GM03348 (cell line): ENCODE measurements at regions not wholly inside any gene's neighbourhood (a gene's known extent, or its start where the extent isn't known, plus 50 kb on each side); places are given as distances from the start of the nearest gene placed in this dataset.

Experiments
- DNase-seq: peaks from one replicate; pipeline ENCODE4 v3.0.0; 2012; ENCODE audit warnings: low spot score

- DNase-seq, result no peak
Measured at GRCh38 chr2:205937211-205937610, 148.8 kb downstream of the INO80D start.

DNA sequence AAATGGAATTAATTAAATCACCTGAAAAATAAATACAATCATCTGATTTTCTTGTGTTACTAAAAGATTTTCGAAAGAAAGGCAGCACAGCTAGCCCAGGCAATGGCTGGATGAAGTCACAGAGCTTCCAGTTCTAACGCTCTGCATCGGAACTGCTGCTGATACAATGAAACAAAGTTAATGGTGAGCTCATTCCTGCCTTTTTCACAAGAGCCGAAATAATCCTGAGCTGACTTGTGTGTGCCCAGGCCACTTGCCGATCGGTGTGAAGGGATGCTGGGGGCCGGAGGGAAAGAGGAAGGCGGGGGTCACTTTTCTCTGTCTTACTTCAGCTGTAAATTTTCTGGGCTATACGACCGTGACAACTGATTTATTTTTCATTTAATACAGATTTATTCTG lies 149.5 kb downstream of the INO80D start:
- DNase-seq, result peak; percentile 37

DNA sequence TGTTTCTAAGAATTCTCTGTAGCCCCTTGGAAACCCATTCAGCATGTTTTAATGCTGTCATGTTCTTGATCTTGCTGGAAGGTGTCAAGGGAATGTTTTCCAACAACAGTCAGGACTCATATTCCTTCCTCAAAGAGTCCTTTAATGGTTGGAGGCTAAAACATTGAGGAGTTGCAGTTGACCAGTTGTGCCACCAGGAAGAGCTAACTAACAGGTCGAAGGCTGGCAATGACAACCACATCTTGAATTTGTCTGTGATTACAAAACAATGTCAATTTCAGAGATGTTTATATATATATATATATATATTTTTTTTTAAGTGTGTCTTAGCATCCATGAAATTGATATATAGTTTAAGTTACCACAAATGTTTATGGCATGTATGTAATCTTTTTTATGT lies 151.5 kb downstream of the INO80D start:
- DNase-seq, result no peak

DNA sequence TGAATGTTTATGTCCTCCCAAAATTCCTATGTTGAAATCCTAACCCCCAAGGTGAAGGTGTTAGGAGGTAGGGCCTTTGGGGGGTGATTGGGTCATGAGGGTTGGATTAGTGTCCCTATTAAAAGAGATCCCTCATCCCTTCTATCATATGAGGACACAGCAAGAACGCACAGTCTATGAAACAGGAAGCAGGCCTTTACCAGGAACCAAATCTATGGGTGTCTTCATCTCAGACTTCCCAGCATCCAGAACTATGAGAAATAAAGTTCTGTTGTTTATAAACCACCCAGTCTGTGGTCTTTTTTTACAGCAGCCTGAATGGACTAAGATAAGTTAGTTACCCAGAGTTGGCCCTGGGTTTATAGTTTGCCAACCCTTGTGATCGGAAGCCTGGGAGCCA lies 153.1 kb downstream of the INO80D start:
- DNase-seq, result no peak

DNA sequence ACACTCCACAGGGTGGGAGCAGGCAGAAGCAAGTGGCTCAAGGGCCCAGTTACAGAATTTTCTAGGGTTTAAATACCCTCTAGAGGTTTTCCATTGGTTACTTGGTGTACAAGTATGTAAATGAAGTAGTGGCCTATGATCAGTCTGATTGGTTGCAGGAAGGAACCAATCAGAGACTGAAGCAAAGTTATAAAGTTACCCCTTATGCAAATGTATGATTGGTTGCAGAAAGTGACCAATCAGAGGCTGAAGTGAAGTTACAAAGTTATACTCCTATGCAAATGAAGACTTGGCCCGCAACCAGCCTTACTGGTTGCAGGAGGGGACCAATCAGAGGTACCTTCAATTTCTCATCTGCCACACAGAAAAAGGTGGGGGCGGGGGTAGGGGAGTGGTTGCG lies 154.6 kb downstream of the INO80D start:
- no peak for DNase-seq

DNA sequence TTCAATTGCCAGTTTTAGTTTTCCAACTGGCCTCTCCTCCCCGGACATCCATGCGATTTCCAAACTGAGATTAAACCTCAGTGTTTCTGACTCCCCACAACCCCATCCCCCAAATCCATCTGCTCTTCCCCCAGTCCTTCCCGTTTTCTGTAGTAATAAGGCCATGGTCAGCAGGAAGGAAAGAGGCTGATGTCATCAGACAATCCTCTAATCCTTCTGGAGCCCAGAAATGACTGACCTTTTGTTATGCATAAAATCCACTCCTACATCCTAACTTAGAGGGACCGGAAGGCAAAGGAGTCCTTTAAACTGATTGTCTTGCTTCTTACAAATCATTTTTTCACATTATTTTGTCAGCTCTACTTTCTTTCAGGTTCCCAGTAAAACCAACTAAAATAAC lies 155.8 kb downstream of the INO80D start:
- DNase-seq, result no peak

- DNase-seq, result no peak
Measured at GRCh38 chr2:205929246-205929942, 156.6 kb downstream of the INO80D start.

DNA sequence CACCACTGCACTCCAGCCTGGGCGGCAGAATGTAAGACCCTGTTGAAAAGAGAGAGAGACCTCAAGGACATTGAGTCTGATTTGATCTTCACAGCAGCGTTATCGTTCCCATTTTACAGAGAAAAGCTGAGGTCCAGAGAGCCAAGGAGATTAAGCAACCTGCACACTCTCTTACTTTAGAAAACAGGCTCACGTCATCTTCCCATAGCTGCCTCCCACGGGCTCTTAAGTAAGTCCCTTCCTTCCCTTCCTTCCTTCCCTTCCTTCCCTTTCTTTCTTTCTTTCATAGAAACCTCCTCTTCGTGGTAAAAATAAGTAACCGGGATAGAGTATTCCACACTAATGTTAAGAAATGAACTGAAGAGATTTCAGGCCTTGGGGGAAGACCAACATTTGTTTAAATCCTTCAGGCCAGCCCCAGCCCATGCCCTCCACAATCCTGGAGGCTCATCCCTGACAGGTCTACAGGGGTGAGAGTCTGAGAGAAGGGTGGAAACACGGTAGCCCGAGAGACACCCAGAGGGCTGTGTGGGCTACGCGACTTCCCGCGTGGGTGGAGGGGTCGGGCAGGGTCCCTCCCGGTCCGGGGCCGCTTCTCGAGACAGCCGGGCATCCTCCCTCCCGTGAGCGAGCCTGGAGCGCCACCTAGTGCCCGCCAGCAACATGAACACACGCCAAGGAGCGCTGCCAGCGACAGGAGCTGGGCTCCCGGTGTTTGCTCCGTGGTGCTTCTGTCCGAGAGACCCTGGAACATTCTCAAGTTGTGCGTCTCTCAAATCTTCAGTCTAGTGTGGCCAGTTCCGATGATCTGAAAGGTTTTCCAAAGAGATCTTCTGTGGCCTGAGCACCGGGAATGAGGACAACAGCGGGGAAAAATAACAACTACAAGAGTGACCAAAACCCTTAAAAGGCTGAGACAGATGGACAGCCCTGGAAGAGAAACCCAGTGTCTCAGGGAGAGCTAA lies 160.3 kb downstream of the INO80D start:
- DNase-seq, result peak; percentile 91

DNA sequence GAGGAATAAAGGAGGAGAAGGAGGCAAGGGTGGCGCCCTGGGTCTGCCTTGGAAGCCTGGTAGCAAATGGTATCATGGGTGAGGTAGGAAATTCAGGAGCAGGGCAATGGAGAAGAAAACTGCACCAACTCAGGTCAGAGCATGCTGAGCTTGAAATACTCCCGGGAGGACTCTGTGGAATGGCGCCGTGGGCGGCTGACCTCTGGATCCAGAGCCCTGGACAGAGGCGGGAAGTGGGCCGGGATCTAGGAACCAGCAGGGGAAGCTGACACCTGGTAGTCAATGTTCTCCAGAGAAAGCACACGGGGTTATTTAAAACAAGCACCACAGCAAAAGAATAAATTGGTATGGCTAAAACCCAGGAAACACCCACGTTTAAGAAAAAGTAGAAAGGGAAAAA lies 161.3 kb downstream of the INO80D start:
- DNase-seq, result no peak

- DNase-seq, result no peak
Measured at GRCh38 chr2:205915130-205915524, 170.8 kb downstream of the INO80D start.

DNA sequence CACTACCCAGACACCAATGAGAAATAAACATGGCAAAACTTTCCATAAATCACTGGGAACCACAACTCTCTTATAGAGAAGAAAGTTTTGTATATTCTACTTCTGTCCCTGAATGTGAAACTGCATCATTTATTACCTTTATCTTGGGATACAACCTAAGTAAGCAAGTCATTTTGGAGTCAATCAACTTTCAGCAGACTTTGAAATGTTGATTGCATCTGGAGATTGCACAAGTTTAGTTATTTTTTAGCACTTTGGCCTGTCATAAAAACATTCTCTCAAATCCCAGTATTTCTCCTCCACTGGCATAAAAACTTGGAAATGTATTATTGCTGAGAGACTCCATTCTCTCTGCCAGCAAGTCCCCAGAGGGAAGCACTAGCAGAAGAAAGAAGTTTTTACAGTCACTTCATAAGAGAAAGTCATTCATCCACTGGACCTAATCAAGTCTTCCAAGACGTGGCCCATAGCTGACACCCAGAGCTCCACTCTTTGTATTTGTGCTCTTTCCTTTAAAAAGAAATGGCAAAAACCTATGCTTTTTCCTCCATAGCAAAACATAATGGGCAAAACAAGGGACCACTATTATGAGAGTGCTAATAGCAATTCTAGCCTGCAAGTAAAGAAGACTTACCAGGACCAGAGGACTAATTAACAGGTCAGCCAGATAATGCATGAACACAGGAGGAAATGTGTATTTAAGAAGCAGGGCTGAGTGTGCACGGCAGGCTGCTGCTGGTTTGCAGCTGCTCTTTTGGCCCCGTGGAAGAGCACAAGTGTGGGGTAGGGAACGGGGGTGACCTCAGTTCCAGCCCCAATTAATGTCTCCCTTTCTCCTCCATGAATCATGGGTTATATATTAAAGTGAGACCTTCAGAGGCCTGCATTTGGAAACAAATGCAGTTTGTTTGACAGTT lies 171.5 kb downstream of the INO80D start:
- no peak for DNase-seq

GRCh38 chr2:205913668-205914067 lies 172.3 kb downstream of the INO80D start:
- no peak for DNase-seq

DNA sequence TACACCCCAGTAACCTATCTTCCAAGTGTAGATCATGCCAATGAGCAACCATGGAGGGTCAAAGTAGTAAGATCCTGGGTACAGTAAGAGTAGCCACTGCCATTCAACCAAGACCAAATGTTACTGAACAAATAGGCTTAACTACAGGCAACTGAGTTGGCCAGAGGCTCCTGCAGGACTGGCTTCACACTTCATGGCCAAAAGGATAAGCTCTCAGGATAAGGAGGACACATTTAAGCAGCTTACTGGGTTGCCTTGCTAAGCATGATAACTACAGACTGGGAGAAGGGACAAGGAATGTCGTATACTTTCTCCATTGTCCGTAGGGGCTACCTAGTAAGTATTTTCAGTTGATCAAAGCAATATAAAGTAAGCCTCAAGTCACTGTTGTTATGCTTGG lies 174.7 kb downstream of the INO80D start:
- no peak for DNase-seq

- DNase-seq, result no peak
Measured at GRCh38 chr2:205909184-205909572, 176.8 kb downstream of the INO80D start.

DNA sequence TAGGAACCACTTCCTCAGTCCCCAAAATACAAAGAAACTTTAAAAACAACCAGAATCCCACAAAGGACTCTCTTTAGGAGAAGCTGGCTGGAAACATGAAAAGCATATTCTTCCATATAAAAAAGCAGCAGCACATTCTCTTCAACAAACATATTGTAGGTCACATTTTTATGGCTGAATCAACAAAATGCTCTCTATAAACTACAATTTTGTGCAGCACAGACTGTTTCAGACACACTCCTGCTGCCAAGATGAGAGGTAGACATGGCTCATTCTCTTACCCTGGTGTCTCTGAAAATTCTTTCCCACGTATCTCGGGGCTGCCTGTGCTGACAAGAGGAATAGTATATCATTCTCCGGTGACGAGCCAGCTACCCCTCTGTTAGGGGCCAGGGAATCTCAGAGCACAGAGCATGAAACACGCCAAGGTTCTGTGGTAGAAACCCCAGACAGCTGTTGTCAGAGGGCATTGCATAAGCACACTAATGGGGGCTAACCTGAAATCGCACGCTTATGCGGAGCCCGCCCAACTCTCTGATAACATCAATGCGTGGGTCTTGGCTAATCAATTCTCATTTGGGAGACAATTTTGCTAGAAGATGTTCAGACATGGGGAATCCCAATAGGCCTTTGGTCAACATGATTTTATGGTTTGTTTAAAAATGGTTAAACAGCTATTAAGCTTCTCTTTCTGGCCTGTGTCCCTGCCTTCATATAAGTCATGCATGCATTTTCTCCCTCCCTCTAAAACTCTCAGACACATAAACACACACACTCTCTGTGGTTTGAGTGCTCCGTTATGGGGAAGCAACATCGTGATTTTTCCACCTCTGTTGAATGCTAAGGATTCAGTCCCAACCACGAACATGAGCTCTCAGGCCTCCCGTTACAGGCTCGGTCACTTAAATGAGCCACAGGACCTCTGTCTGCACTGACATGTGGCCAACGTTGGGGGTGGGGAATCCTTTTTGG lies 177.5 kb downstream of the INO80D start:
- DNase-seq, result no peak

- DNase-seq, result no peak
Measured at GRCh38 chr2:205906419-205906818, 179.6 kb downstream of the INO80D start.

GRCh38 chr2:205905576-205905975 lies 180.4 kb downstream of the INO80D start:
- no peak for DNase-seq

DNA sequence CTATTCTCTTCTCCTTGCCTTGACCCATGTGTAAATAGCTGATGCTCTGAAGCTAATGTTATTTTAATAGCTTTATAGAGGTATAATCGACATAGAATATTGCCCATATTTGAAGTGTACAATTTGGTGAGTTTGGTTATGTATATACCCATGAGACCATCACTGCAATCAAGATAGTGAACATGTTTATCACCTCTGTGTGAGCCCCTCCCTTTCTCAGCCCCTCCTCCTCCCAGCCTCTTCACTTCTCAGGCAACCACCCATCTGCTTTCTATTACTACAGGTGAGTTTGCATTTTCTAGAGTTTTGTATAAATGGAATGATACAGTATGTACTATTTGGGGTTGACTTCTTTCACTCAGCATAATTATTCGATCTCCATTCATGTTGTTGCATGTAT lies 181.1 kb downstream of the INO80D start:
- no peak for DNase-seq

GRCh38 chr2:205903549-205904129 lies 182.3 kb downstream of the INO80D start:
- DNase-seq, result no peak

DNA sequence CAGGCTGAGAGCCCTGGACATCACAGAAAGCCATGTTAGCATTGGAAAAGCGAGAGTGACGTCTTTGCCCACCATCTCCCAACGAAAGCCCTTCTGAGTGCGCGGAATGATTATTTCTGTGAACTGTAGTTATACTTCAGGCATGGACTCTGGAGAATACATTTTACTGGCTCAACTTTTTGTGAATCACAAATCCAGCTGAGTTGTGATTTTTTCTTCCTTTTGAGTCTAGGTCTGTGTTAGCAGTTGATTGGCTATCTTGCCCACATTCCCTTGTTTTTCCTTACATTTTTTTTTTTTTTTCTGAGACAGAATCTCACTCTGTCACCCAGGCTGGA lies 183.1 kb downstream of the INO80D start:
- DNase-seq, result no peak
